GM18868 (cell line): ENCODE measurements at regions not wholly inside any gene's neighbourhood (a gene's known extent, or its start where the extent isn't known, plus 50 kb on each side); places are given as distances from the start of the nearest gene placed in this dataset.

Experiments
- ATAC-seq: cut with Tn5 transposase; IDR thresholded peaks from one replicate; pipeline ENCODE4 v1.9.1; 2021; ENCODE audit warnings: mild to moderate bottlenecking, moderate library complexity; ENCODE audit not compliant: unreplicated experiment

DNA sequence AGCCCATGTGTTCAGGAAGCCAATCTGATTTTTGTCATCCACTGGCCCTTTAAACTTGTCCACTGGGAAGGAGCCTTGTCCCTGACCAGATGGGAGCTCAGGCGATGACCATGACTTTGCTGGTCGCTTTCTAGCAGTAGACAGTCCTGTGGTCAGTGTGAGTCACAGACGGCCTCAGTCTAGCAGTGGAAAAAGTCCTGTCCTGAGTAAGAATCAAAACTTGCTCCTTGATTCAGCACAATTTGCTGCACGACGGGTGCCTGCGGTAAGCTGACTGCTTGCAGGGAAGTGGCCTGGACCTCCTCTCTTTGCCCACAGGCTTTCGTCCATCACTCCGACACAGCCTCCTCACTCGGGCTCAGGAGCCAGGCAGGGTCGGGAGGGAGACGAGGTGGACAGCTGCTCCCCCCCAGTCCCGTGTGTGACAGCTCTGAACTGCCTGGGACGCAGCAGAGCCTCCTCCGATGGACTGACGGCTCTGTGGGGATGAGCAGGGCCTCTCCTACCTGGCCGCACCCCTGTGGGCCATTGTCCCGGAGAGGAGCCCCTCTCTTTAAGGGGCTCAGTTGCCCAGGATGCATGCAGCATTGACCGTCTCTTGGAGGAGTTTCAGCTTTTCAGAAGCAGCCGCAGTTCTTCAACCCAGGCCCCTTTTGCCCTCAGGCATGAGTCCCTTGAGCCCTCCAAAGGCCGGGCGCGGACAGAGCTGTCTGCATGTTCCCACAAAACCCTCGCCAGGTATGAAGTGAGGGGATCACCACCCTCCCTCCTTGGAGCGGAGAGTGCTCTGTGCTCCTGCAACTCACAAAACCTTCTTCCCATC is 209.2 kb downstream of the ANKRD60 start:
- ATAC-seq, result no peak

DNA sequence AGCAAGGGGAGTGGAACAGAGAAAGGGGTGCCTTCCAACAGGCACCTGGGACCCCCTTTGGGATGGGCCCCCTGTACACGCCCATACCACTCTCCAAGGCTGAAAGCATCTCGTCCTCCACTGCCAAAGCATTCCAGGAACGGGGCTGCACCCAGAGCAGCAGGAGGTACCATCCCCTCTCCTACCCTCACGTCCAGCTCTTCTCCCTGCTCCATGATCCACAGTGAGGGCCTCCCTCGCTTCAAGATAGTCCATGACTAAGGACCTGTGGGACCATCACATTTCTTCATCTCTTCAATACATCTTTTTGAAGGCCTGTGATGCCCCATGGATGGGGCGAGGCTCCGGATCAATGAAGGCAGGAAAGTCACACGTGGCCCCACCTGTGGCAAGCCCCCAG is 209.9 kb downstream of the ANKRD60 start:
- no peak for ATAC-seq

DNA sequence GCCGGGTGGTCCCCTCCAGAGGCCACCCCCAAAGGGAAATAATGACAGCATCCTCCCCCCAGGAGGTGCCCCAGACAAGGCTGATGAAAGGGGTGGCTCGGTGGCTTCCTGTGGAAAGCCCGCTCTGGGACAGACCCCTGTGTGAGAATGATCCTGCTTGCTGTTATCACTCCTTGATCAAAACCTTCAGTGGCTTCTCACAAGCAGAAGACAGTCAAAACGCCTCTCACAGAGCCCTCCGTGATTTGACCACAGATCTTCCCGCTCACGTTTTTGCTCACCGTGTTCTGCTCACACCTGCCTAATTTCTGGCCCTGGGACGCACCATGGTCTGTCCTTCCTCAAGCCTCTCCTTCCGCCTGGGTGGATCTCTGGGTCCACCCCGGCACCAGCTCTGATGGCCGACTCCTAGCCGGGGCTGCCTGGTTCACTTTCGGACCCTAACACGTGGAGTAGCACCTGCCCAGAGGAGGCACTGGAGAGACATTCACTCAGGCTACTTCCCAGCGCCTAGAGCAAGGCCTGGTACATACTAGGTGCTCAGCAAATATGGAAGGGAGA is 210.4 kb downstream of the ANKRD60 start:
- no peak for ATAC-seq

DNA sequence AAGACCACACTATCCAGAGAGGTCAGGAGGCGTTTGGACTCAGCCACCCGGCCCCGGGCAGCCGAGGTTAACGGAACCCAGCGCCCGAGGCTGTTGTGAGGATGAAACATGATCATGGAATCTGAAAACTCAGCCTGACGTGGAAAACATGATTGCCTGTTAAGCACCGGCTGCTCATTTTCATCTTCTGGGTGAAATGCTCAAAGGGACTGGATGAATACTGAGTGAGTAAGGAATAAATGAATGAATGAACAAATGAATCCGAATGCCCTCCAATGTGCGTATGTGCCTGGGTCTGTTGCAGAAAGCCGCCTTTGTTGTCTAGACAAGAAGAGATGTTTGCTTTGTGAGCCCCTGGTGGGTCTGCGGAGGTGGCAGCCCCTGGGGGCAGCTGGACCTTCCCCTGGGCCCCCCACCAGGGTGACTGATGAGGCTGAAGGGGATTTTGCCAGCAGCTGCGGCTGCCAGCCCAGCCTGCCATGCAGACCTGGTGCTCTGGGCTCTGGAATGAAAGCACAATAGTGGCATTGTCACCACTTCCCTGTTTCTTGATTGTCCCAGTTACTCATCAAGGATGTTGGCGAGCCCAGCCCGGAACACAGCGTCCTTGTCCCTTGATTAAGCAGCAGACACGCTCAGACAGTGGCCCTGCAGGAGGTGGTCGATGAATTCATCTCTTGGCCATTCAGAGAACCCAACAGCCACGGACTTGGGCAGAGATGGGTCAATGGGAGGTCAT is 211.1 kb downstream of the ANKRD60 start:
- ATAC-seq, result no peak

DNA sequence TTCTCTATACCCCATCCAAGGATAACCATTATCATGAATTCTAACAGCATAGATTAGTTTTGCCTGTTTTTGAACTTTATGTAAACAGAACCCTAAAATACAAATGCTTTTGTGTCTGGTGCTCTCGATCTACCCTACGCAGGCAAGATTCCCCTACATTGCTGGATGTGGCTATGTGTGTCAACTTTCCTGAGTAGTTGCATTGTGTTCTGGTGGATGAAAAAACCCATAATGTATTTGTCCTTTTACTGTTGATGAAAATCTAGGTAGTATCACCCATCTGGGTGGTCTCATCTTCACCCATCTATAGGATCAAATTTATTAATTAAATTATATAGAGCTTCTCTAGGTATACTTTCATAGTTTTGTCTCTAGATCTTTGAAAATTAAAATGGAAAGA is 211.7 kb downstream of the ANKRD60 start:
- no peak for ATAC-seq

DNA sequence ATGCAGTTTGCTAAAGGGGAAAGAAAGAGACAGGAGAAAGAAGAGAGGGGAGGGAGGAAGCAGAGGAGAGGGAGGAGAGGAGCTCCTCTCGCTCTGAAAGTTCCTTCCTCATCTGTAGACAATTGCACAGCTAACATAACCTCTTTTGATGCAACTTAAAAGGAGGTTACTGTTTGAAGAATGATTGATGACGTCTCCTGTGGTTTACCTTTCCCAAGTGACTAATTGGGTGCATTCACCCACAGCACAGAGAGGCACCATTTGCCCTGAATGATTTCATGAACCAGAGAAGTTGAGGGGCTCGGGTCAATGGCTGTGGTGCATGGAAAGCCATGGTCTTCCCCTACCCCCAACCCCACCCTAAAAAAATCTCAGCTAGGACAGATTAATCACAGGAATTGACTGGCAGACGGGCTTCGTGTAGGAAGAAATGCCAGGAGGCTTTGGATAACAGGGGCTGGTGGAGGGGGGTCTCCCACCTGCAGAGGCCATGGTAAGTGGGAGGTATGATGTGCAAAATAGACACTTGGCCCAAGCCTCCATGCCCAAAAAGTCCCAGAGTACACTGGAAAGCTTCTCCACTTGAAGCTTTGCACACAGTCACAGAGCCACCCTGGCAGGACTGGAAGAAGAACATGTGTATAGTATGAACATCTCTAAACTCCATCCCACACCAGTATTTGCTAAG is 213.7 kb downstream of the ANKRD60 start:
- no peak for ATAC-seq

DNA sequence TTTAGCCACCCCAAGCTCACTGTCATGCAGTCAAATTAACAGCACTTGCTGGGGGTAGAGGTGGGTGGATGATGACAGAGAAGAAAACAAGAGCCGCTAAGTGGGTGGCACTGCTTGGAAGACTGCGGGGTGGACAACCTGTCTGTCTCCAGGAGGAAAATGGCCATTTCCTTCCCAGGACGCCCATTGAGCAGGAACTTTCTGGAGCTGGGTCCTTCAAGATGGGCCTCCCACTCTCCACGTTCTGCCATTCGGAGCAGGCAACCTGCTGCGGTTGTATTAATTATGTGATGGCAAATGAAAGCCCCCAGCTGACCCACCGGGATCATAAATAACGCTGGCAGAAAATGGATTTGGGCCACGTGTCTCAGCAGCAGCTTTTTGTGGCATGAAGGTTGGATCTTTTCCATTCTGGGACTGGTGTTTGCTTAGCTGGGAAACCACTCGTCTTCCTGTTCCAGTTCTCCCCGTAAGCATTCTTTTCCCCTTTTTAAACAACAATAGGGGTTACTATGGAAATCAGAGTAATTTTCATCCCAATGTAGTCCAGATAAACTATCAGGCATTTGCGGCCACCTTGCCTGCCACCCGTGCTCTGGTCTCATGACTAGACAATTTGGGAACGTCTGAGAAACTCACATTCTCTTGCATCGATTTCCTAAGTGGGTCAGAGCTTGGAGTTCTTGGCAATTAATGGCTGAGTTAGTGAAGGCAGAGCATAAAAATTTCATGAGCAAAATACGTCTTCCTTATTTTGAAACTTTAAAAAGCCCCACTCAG is 215.5 kb downstream of the ANKRD60 start:
- ATAC-seq, result no peak

DNA sequence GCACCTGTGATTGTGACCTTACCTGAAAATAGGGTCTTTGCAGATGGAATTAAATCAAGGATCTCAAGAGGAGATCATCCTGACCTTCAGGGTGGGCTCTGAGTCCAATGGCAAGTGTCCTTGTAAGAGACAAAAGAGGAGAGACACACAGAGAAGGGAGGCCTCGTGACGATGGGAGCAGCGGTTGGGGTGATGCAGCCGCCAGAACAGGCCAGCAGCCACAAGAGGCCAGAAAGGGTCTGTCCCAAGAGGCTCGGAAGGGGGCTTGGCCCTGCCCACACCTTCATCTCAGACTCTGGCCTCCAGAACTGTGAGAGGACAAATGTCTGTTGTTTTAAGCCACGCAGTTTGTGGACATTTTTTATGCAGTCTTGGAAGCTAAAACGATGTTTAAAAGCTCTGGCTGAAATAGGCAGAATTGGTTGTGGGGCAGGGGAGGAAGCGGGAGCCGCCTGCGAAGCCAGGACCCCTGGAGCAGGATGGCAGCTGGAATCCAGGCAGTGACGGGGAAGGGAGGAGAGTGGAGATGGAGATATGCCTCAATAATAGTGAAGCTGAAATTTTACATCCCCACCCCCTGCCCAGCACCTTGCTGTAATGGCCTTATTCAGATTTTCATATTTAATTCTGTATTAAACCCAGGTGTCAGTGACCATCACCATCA is 216.4 kb downstream of the ANKRD60 start:
- no peak for ATAC-seq

DNA sequence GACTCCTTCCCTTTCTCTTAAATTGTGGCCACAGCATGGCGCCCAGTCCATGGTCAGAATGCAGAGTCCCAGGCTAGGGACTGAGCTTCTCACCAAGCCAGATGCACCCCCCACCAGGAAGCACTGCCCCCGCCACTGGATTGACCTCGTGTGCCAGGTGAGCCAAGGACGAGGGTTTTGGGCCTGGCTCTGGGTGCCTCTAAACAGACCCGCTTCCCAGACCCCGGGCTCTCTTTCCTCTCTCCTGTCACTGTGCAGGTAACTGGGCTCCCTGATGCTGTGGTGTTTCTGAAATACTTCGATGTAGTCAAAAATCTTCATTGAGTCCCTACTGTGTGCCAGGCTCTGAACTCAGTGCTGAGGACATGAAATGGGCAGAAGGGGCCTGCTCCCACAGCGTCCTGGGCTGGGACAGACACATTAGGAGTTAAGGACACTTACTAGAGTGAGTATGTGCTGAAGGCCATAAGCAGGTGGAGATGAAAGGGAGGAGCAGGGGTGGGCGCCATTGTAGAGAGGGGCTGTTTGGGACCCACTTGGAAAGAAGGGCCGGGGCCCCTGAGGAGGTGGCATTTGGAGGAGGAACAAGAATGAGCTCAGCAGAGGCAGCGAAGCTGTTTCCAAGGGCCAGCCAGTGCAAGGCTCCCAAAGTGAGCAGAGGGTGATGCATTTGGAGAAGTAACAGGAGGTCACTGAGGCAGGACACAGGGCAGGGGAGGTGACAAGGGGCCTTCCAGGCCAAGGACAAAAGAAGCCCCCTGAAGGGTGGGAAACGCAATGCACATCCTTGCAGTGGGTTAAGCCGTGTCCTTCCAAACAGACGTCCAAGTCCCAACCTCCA is 217.1 kb downstream of the ANKRD60 start:
- ATAC-seq, result no peak

DNA sequence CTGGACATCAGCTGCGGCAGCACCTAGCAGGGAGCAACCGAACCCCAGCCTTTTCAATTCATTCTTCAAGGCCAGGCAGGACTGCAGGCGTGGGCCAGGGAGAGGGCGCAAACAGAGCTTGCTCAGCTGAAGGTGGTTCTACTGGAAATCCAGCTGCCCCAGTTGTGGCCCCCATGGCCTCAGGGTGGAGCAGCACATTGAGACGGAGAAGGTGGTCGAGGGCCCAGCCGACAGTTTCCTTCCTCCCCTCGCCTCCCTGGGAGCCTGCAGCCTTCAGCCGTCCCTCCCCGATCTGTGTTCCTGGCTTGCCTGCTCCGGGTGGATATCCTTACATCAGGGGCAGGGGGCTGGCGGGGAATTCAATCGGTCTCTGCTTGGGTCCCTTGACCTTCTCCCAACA is 217.8 kb downstream of the ANKRD60 start:
- ATAC-seq, result no peak

DNA sequence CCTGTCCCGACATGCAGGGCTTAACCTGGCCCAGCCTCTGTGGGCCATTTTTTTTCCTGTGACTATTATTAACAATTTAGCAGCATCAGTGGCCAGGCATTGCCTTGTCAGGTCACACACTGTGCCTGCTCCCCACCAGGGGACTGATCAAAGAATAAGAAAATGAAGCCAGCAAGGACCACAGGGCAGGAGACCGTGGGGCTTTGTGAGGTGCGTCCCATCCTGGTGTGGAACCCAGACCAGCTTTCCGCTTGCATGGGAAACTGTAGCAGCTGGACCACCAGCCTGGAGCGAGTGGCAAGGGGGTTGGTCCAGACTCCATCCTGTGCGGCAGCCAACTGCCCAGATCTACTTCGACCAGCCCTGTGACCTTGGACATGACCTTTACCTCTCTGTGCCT is 218.3 kb downstream of the ANKRD60 start:
- no peak for ATAC-seq

DNA sequence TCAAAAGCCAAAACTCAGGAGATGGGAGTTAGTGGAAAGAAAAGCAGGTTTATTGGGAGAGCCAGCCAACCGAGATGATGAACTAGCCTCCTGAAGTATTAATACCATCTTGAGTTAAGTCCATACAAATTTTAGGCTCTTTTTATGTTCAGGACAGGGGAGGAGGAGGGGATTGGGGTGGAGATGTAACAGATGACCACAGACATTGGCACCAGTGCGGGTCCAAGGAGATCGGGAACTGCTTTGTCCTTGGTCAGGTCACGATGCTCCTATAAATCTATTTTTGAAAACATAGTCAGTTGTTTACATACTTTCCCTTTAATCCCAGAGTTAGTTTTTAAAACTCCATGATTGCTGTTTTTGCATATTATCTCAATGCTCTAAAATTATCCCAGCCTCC is 219.6 kb downstream of the ANKRD60 start:
- no peak for ATAC-seq

DNA sequence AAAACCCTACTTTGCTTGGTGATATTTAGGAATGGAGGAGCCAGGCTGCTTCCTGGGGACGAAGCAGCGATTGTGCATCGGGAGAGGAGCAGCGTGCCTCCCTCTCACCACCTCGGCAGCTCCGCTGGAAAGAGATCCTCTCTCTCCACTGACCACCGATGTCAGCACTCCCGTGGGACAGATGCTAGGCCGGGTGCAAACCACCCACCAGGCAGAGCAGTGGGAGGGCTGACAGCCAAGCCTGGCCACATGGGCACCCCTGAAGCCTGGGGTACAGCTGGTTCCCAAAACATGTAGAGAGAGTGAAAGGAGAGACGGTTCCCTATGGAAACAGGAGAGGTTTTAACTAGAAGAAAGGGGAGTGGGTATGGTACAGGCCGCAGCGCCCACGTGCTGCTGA is 220.0 kb downstream of the ANKRD60 start:
- ATAC-seq, result no peak

DNA sequence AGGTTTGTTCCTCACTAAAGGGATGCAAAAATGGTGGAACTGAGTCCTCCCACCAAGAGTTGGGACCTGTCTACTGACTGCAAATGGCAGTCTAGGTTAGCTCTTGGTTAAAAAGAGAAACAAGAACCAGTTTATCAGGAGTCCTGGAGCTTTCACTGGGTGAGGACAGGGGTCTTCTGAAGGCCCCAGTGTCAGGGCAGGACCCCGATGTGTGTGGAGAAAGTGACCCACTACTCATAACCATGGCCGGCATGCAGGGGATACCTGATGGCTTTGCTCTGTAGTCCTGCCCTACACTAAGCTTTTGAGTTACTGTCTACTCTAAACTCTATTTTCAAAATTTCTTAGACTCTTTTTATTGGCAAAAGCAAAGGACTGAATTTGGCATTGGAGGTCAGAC is 220.5 kb downstream of the ANKRD60 start:
- no peak for ATAC-seq

DNA sequence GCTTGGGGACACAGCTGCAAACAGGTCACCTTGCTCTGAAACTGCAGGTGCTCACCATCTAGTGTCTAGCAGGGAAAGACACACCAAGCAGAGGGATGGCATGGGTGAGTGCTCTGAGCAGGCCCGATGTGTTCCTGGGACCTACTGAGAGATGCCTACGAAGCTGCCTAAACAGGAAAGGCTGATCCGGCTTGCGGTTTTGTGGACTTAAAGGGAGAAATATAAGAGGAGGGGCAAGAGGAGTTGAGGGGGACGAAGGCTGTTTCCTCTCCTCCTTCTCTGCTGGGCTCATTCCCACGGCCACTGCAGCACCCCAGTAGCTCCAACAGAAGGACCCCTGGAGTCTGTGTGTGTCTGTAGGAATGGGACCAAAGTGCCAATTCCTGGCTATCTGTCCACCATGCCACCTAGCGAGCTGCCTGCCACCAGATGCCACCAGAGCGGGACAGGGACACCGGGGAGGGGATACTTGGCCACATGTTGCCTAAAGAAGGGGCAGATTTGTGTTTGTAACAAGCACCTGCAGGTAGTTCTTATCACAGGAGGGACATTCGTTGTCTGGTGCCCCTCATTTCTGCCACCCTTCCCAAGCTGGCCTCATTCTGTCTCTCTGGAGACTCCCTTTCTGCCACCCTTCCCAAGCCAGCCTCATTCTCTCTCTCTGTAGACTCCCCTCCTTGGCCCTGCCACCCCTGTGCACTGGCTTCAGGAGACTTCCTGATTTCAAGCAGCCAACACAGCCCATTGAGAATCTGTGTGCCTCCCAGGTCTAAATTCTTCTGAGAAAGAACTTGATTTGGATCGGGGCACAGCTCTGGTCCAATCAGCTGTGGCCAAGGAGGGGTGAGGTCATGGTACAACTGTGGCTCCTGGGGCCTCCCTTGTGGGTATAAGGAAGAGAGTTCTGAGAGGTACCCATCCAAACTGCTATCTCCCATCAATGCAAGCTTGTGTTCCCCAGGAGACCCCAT is 221.8 kb downstream of the ANKRD60 start:
- ATAC-seq, result no peak

DNA sequence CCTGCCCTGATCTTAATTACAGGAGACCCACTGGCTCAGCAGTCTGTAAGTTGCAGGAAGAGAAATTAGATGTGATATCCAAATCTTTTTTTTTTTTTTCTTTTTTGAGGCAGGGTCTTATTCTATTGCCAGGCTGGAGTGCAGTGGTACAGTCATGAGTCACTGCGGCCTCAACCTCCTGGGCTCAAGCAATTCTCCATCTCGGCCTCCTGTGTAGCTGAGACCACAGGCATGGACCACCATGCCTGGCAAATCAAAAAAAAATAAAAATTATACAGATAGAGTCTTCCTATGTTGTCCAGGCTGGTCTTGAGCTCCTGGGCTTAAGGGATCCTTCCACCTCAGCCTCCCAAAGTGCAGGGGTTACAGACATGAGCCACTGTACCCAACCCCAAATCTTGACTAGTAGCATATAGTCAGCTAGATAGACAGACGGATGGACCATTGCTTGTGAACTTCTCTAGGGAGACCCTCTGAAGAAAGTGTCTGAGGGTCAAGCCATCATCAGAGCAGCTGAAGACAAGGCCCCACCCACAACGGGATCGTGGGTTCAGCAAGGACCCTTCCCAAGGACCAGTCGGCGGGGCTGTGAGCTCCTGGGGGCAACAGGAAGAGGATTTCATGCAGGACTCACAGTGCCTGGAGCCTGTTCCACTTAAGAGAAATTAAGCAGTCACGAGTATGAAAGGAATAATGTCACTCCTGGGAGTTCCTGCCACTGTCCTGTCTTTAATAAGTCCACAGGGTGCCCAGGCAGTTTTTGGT is 222.7 kb downstream of the ANKRD60 start:
- no peak for ATAC-seq

DNA sequence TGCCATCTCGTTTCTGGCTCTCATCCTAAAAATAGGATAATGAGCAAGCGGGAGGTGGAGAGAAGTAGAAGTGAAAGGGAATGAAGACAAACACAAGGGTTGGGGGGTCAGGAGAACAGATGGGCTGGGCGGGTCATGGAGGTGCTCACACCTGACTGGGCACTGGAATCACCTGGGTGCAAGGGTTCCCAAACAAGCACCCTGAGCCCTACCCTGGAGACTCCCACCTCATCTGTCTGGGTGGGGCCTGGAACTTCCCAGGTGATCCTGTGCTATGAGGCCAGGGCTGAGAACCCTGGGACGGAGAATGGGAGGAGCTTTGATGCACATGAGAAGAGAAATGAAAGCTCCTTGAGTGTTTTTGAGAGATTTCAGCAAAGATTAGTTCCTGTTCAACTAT is 223.6 kb downstream of the ANKRD60 start:
- ATAC-seq, result no peak
